ENCODE measurements at regions not wholly inside any gene's neighbourhood (a gene's known extent, or its start where the extent isn't known, plus 50 kb on each side); places are given as distances from the start of the nearest gene placed in this dataset.

GRCh38 chr15:70225416-70225815 is 127.7 kb upstream of the TLE3 start:
- TF ChIP-seq EP300 (IDR thresholded peaks at IDR 0.05; ENCODE audit: borderline replicate concordance) (no peak), TAF1 (IDR thresholded peaks at IDR 0.05; ENCODE audit: low read depth) (no peak), YY1 (IDR thresholded peaks at IDR 0.05; ENCODE audit: low read depth) (no peak), ZBTB7A (IDR thresholded peaks at IDR 0.05; ENCODE audit: low read depth) (no peak), NFIC (IDR thresholded peaks at IDR 0.05) (no peak), MAX (IDR thresholded peaks at IDR 0.05) (no peak), RAD21 (IDR thresholded peaks at IDR 0.05; ENCODE audit: low read depth) (no peak), FOXM1 (IDR thresholded peaks at IDR 0.05; ENCODE audit: borderline replicate concordance, low read depth) (no peak), CEBPB (IDR thresholded peaks at IDR 0.05) (no peak), TEAD4 (IDR thresholded peaks at IDR 0.05) (no peak), EGR1 (IDR thresholded peaks at IDR 0.05) (no peak), REST (IDR thresholded peaks at IDR 0.05; ENCODE audit: low read depth) (no peak), TCF12 (IDR thresholded peaks at IDR 0.05; ENCODE audit: low read depth) (no peak), CREB1 (IDR thresholded peaks at IDR 0.05; ENCODE audit: low read depth) (no peak)

All from Ishikawa (cell line).